CD14-positive monocyte (primary cell): ENCODE measurements at regions not wholly inside any gene's neighbourhood (a gene's known extent, or its start where the extent isn't known, plus 50 kb on each side); places are given as distances from the start of the nearest gene placed in this dataset.
A peak's percentile ranks its signal among the peaks of the same experiment; 100 is the strongest.
"Not testable (repeated sequence)": the region's sequence is repeated elsewhere in the genome, so short reads cannot be mapped to it uniquely, and the experiment has no call there.

ENCODE experiments used
- DNase-seq, 3 donors: peaks; one replicate each; pipeline ENCODE4 v3.0.0-alpha.2; 2011 to 2022
- H2AFZ ChIP-seq: 2 replicates; pipeline ENCODE4 v1.6.0; 2012; ENCODE audit warnings: mild to moderate bottlenecking, low read depth, low read length, inconsistent platforms; ENCODE audit not compliant: insufficient read depth, poor library complexity, severe bottlenecking
- H3K27ac ChIP-seq, 2 donors: 1 replicate in 1 of 2; 2 replicates in 1 of 2; pipeline ENCODE4 v1.5.1; 2012 to 2013; ENCODE audit warnings: low read length in 2 of 2, control low read depth in 1 of 2, inconsistent platforms in 1 of 2, low read depth in 1 of 2, mild to moderate bottlenecking in 1 of 2
- H3K27me3 ChIP-seq, 2 donors: one replicate each; pipeline versions ENCODE4 v1.6.0 to v1.6.1; 2011 to 2013; ENCODE audit warnings: low read length in 2 of 2; ENCODE audit not compliant: control insufficient read depth in 2 of 2, insufficient read depth in 2 of 2
- H3K36me3 ChIP-seq, 2 donors: replicated peaks in 1 of 2; 1 replicate in 1 of 2; 2 replicates in 1 of 2; pipeline versions ENCODE4 v1.5.1 to v1.6.1; 2012 to 2013; ENCODE audit warnings: low read length in 2 of 2, control low read depth in 1 of 2, inconsistent platforms in 1 of 2, mild to moderate bottlenecking in 1 of 2; ENCODE audit not compliant: insufficient read depth in 2 of 2, control insufficient read depth in 1 of 2
- H3K4me1 ChIP-seq, 2 donors: 1 replicate in 1 of 2; 2 replicates in 1 of 2; pipeline versions ENCODE4 v1.5.1 to v1.6.1; 2012 to 2013; ENCODE audit warnings: low read length in 2 of 2, control low read depth in 1 of 2, inconsistent platforms in 1 of 2, mild to moderate bottlenecking in 1 of 2, moderate library complexity in 1 of 2; ENCODE audit not compliant: insufficient read depth in 2 of 2, control insufficient read depth in 1 of 2
- H3K4me2 ChIP-seq: replicated peaks from 2 replicates; pipeline ENCODE3; 2012; ENCODE audit warnings: low read length, moderate library complexity, mild to moderate bottlenecking; ENCODE audit not compliant: poor library complexity, severe bottlenecking; ENCODE audit errors: extremely low read depth
- H3K4me3 ChIP-seq, 3 experiments: fragments of 200-600 bp in 1 of 3; sonication (generic) in 1 of 3; replicated peaks in 1 of 3; 1 replicate in 2 of 3; 2 replicates in 1 of 3; pipeline ENCODE4 v1.5.1; 2011 to 2013; ENCODE audit warnings: low read length in 3 of 3, mild to moderate bottlenecking in 3 of 3, control low read depth in 2 of 3, low read depth in 2 of 3, inconsistent platforms in 1 of 3, moderate library complexity in 1 of 3
- H3K79me2 ChIP-seq: 2 replicates; pipeline ENCODE4 v1.6.0; 2012; ENCODE audit warnings: mild to moderate bottlenecking, control low read depth, inconsistent platforms, low read length, moderate library complexity; ENCODE audit not compliant: insufficient read depth
- H3K9ac ChIP-seq: 2 replicates; pipeline ENCODE4 v1.6.0; 2017; ENCODE audit warnings: low read length, mild to moderate bottlenecking; ENCODE audit not compliant: insufficient read depth, poor library complexity, severe bottlenecking
- H3K9me3 ChIP-seq, 2 donors: replicated peaks in 1 of 2; 1 replicate in 1 of 2; 2 replicates in 1 of 2; pipeline versions ENCODE4 v1.5.1 to v1.6.1; 2012 to 2013; ENCODE audit warnings: low read length in 2 of 2, control low read depth in 1 of 2; ENCODE audit not compliant: control insufficient read depth in 1 of 2, insufficient read depth in 1 of 2
- H4K20me1 ChIP-seq: 2 replicates; pipeline ENCODE4 v1.6.0; 2012; ENCODE audit warnings: mild to moderate bottlenecking, low read length, control low read depth, moderate library complexity; ENCODE audit not compliant: insufficient read depth
- H3K27ac Mint-ChIP-seq, 7 donors: one replicate each; pipeline ENCODE4 v1.8.0; 2020; ENCODE audit warnings: mild to moderate bottlenecking in 7 of 7, mixed read lengths in 7 of 7, moderate library complexity in 6 of 7, inconsistent platforms in 2 of 7
- H3K27me3 Mint-ChIP-seq, 3 donors: one replicate each; pipeline ENCODE4 v1.8.0; 2021 to 2022; ENCODE audit warnings: low read depth in 3 of 3, mild to moderate bottlenecking in 3 of 3, mixed read lengths in 3 of 3, moderate library complexity in 3 of 3, inconsistent platforms in 1 of 3
- H3K36me3 Mint-ChIP-seq, 2 donors: one replicate each; pipeline ENCODE4 v1.8.0; 2020; ENCODE audit warnings: mixed read lengths in 2 of 2, inconsistent platforms in 1 of 2, mild to moderate bottlenecking in 1 of 2
- H3K4me1 Mint-ChIP-seq: one replicate; pipeline ENCODE4 v1.8.0; 2020; ENCODE audit warnings: mild to moderate bottlenecking, mixed read lengths
- H3K4me3 Mint-ChIP-seq, 2 donors: one replicate each; pipeline ENCODE4 v1.8.0; 2020; ENCODE audit warnings: mild to moderate bottlenecking in 2 of 2, mixed read lengths in 2 of 2, moderate library complexity in 1 of 2
- H3K9me3 Mint-ChIP-seq, 7 donors: one replicate each; pipeline ENCODE4 v1.8.0; 2020 to 2022; ENCODE audit warnings: mixed read lengths in 7 of 7, mild to moderate bottlenecking in 6 of 7, moderate library complexity in 6 of 7, inconsistent platforms in 2 of 7
- CTCF ChIP-seq: fragments of 200-600 bp; IDR thresholded peaks from one replicate; pipeline ENCODE4 v1.8.0; 2022; ENCODE audit warnings: antibody characterized with exemption, mild to moderate bottlenecking
- WGBS: methylation state at CpG from one replicate; pipeline ENCODE4 v1.1.5; 2013; ENCODE audit warnings: missing lambda C conversion rate; ENCODE audit not compliant: insufficient coverage; 5-methylcytosine and 5-hydroxymethylcytosine counted together
- intact Hi-C, 2 donors: fragments of 100-400 bp; cut with micrococcal nuclease; formaldehyde crosslinking; loops; one replicate each; pipeline versions ENCODE4 v1.15.0 to v1.15.1; 2023

- H3K4me3 Mint-ChIP-seq, H3K4me2 ChIP-seq, H3K4me1 ChIP-seq, H3K9ac ChIP-seq, H3K36me3 Mint-ChIP-seq, H3K4me1 Mint-ChIP-seq, H3K79me2 ChIP-seq, H2AFZ ChIP-seq, H3K27ac Mint-ChIP-seq, H4K20me1 ChIP-seq, DNase-seq, H3K36me3 ChIP-seq, H3K27me3 ChIP-seq, H3K27me3 Mint-ChIP-seq, H3K4me3 ChIP-seq, H3K27ac ChIP-seq, intact Hi-C loops: not testable (repeated sequence)
- peaks cover 64 to 75% of the 10 kb centered on the region in 2 donors for H3K9me3 ChIP-seq
- WGBS, result 90% methylated on average over 8 of the region's 9 CpGs
- peaks cover 32 to 79% (median 60%) of the 10 kb centered on the region in 7 donors for H3K9me3 Mint-ChIP-seq
Measured at GRCh38 chr22:11622774-11623173, 3905.2 kb upstream of the OR11H1 start.

- intact Hi-C loops, DNase-seq: not testable (repeated sequence)
- WGBS, result 86% methylated on average over 25 of the region's 30 CpGs
Measured at GRCh38 chr22:11625711-11626421, 3902.1 kb upstream of the OR11H1 start.

GRCh38 chr22:11626422-11626773 lies 3901.6 kb upstream of the OR11H1 start:
- Histone ChIP-seq H3K36me3 (no peaks in the 10 kb centered on the region), H3K4me1 (no peaks in the 10 kb centered on the region), H3K79me2 (no peaks in the 10 kb centered on the region), H3K4me3 (no peak overlapping the region), H3K4me2 (no peak overlapping the region), H4K20me1 (no peaks in the 10 kb centered on the region), H3K9me3 (peaks cover 67 to 75% of the 10 kb centered on the region in 2 donors), H3K9ac (no peak overlapping the region), H2AFZ (no peak overlapping the region), H3K27me3 (no peaks in the 10 kb centered on the region), H3K27ac (no peak overlapping the region)
- no peak overlapping the region for H3K4me3 Mint-ChIP-seq
- intact Hi-C loops, result no loop called here
- H3K4me1 Mint-ChIP-seq, result no peaks in the 10 kb centered on the region
- H3K27ac Mint-ChIP-seq, result no peak overlapping the region
- H3K36me3 Mint-ChIP-seq, result no peaks in the 10 kb centered on the region
- no peak for DNase-seq
- peaks cover 0 to 2% (median 0%) of the 10 kb centered on the region in 3 donors for H3K27me3 Mint-ChIP-seq
- peaks cover 46 to 73% (median 62%) of the 10 kb centered on the region in 7 donors for H3K9me3 Mint-ChIP-seq
- 78% methylated on average over 1 of the region's 3 CpGs for WGBS
- TF ChIP-seq CTCF, result no peak

More at GRCh38 chr22:11625711-11626421, 3902.1 kb upstream of the OR11H1 start:
- not testable (repeated sequence) for H3K4me3 ChIP-seq, H3K4me1 ChIP-seq, H3K27ac Mint-ChIP-seq, H3K4me1 Mint-ChIP-seq, H2AFZ ChIP-seq, H3K27me3 ChIP-seq, H3K27me3 Mint-ChIP-seq, H3K36me3 Mint-ChIP-seq, H3K36me3 ChIP-seq, H4K20me1 ChIP-seq, H3K79me2 ChIP-seq, H3K27ac ChIP-seq, H3K4me2 ChIP-seq, H3K9ac ChIP-seq, H3K4me3 Mint-ChIP-seq
- peaks cover 45 to 76% (median 65%) of the 10 kb centered on the region in 7 donors for H3K9me3 Mint-ChIP-seq
- H3K9me3 ChIP-seq, result peaks cover 69 to 76% of the 10 kb centered on the region in 2 donors

GRCh38 chr22:11627036-11627435 lies 3901.0 kb upstream of the OR11H1 start:
- H3K4me1 Mint-ChIP-seq, H3K36me3 ChIP-seq, H3K79me2 ChIP-seq, H3K27ac ChIP-seq, H3K27me3 Mint-ChIP-seq, H3K4me2 ChIP-seq, H3K36me3 Mint-ChIP-seq, H3K27ac Mint-ChIP-seq, H3K4me1 ChIP-seq, H2AFZ ChIP-seq, H3K4me3 Mint-ChIP-seq, intact Hi-C loops, H3K27me3 ChIP-seq, H4K20me1 ChIP-seq, H3K9ac ChIP-seq, DNase-seq: not testable (repeated sequence)
- 93% methylated on average over 20 of the region's 20 CpGs for WGBS
- Histone ChIP-seq H3K9me3 (peaks cover 62 to 70% of the 10 kb centered on the region in 2 donors), H3K4me3 (peak overlapping the region in 1 of 3 experiments; percentile 20)
- peaks cover 46 to 68% (median 59%) of the 10 kb centered on the region in 7 donors for H3K9me3 Mint-ChIP-seq
